ENCODE measurements at regions not wholly inside any gene's neighbourhood (a gene's known extent, or its start where the extent isn't known, plus 50 kb on each side); places are given as distances from the start of the nearest gene placed in this dataset.

GRCh38 chr1:172948457-172948856 is 102.3 kb downstream of the TNFSF18 start:
- TF ChIP-seq CTCF (IDR thresholded peaks at IDR 0.05) (no peak), POLR2A (IDR thresholded peaks at IDR 0.05) (no peak)

Measured in adrenal gland (tissue), 5 donors.